Brain microvascular endothelial cell (primary cell): ENCODE measurements at regions not wholly inside any gene's neighbourhood (a gene's known extent, or its start where the extent isn't known, plus 50 kb on each side); places are given as distances from the start of the nearest gene placed in this dataset.

Experiments
- DNase-seq: peaks from one replicate; pipeline ENCODE4 v3.0.0-alpha.2; 2020
- H3K27ac ChIP-seq: fragments of 250-450 bp; sonication (Bioruptor Pico); 2 replicates; pipeline ENCODE4 v1.5.1; 2020; ENCODE audit warnings: mild to moderate bottlenecking, moderate library complexity
- H3K27me3 ChIP-seq: fragments of 250-450 bp; sonication (Bioruptor Pico); replicated peaks from 2 replicates; pipeline ENCODE4 v1.5.1; 2020; ENCODE audit warnings: mild to moderate bottlenecking
- H3K36me3 ChIP-seq: fragments of 250-450 bp; sonication (Bioruptor Pico); replicated peaks from 2 replicates; pipeline ENCODE4 v1.5.1; 2020; ENCODE audit warnings: mild to moderate bottlenecking
- H3K4me3 ChIP-seq: 2 replicates; pipeline ENCODE4 v1.5.1; 2011; ENCODE audit warnings: low read depth, mild to moderate bottlenecking, control low read depth, low read length, moderate library complexity
- in situ Hi-C: cut with HindIII; loops from 2 replicates; pipeline ENCODE4 v1.10.0; 2017; ENCODE audit warnings: low sequenced_read_pairs, low pct_ligation_motif_present
- TF ChIP-seq, protein P1 (sequence below): IDR thresholded peaks from 2 replicates; pipeline ENCODE4 v1.5.1; 2011; ENCODE audit warnings: low read depth, mild to moderate bottlenecking, moderate library complexity, low read length, control low read depth, inconsistent platforms; ENCODE audit errors: missing control alignments

GRCh38 chr15:23823508-23823907, 136.4 kb upstream of the NDN start:
- in situ Hi-C loops: no loop called here
- H3K27ac ChIP-seq: no peak overlapping the region
- DNase-seq: no peak
- H3K27me3 ChIP-seq: no peaks in the 10 kb centered on the region
- H3K36me3 ChIP-seq: no peaks in the 10 kb centered on the region
- no peak overlapping the region for H3K4me3 ChIP-seq
- TF ChIP-seq, protein P1, sequence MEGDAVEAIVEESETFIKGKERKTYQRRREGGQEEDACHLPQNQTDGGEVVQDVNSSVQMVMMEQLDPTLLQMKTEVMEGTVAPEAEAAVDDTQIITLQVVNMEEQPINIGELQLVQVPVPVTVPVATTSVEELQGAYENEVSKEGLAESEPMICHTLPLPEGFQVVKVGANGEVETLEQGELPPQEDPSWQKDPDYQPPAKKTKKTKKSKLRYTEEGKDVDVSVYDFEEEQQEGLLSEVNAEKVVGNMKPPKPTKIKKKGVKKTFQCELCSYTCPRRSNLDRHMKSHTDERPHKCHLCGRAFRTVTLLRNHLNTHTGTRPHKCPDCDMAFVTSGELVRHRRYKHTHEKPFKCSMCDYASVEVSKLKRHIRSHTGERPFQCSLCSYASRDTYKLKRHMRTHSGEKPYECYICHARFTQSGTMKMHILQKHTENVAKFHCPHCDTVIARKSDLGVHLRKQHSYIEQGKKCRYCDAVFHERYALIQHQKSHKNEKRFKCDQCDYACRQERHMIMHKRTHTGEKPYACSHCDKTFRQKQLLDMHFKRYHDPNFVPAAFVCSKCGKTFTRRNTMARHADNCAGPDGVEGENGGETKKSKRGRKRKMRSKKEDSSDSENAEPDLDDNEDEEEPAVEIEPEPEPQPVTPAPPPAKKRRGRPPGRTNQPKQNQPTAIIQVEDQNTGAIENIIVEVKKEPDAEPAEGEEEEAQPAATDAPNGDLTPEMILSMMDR: no peak

DNA sequence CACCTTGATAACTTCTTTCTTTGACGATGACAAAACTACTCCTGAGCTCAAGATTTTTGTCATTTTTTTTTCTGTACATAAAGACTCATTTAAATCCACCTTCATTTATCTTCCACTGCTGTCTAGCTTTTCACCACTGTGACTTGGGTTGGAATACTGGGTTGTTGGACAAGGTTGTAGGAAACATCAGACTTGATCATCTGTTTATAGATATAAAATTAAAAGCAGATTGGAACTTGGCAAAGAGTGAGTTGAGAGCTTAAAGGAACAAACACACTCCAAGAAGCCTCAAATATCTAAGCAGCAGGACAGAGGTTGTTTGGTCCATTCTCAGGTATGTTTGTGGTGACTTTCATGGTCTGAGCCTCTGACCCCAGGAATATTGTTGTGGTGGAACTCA, 141.7 kb upstream of the NDN start:
- H3K27ac ChIP-seq: no peak overlapping the region
- H3K36me3 ChIP-seq: no peaks in the 10 kb centered on the region
- no peak overlapping the region for H3K4me3 ChIP-seq
- in situ Hi-C loops: no loop called here
- DNase-seq: no peak
- TF ChIP-seq, protein P1: no peak
- H3K27me3 ChIP-seq: no peaks in the 10 kb centered on the region

- in situ Hi-C loops: no loop called here
- H3K27ac ChIP-seq: no peak overlapping the region
- no peaks in the 10 kb centered on the region for H3K27me3 ChIP-seq
- no peak for DNase-seq
- TF ChIP-seq, protein P1: no peak
- no peaks in the 10 kb centered on the region for H3K36me3 ChIP-seq
- no peak overlapping the region for H3K4me3 ChIP-seq
Measured at GRCh38 chr15:23835953-23836352, 148.8 kb upstream of the NDN start.

DNA sequence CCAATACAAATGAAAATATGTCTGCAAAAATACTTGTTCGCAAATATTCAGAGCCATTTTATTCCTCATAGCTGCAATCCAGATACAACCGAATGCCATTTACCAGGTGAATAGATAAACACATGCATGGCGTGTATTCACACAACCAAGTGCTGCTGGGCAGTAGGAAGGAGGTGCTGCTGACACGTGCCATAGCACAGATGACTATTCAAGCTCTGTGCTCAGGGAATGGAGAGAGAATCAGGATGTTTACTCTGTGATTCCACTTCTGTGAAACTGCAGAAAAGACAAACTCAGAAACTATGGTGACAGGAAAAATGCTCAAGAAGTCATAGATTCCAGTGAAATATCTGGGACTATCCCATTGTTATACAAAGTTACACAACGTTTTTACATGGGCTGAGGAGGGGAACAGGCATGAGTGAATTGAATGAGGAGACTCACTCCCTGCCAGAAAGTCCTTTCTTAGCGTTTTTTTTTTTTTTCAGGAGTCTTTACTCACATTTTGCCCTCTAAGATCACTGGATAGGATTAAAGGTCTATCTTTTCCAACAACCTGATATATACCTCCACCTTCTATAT, 152.9 kb upstream of the NDN start:
- Histone ChIP-seq H3K4me3 (no peak overlapping the region), H3K27me3 (no peaks in the 10 kb centered on the region), H3K36me3 (no peaks in the 10 kb centered on the region), H3K27ac (no peak overlapping the region)
- TF ChIP-seq, protein P1: no peak
- DNase-seq: no peak
- in situ Hi-C loops: no loop called here

GRCh38 chr15:23846218-23846617, 159.1 kb upstream of the NDN start:
- DNase-seq: no peak
- Histone ChIP-seq H3K36me3 (no peaks in the 10 kb centered on the region), H3K4me3 (no peak overlapping the region), H3K27ac (no peak overlapping the region), H3K27me3 (no peaks in the 10 kb centered on the region)
- in situ Hi-C loops: no loop called here
- TF ChIP-seq, protein P1: no peak

- Histone ChIP-seq H3K36me3 (no peaks in the 10 kb centered on the region), H3K4me3 (no peak overlapping the region), H3K27ac (no peak overlapping the region), H3K27me3 (no peaks in the 10 kb centered on the region)
- in situ Hi-C loops: no loop called here
- no peak for DNase-seq
- TF ChIP-seq, protein P1: no peak
Measured at GRCh38 chr15:23850666-23851065, 163.6 kb upstream of the NDN start.
